ENCODE measurements at regions not wholly inside any gene's neighbourhood (a gene's known extent, or its start where the extent isn't known, plus 50 kb on each side); places are given as distances from the start of the nearest gene placed in this dataset.
A peak's percentile ranks its signal among the peaks of the same experiment; 100 is the strongest.

GRCh38 chr12:71218616-71219015 is 60.8 kb upstream of the TSPAN8 start:
- Histone ChIP-seq H2BK5ac (ENCODE audit: low read length) (no peak overlapping the region), H3K36me3 (ENCODE audit: control insufficient read depth, insufficient read depth, low read length) (no peaks in the 10 kb centered on the region), H4K8ac (ENCODE audit: low read depth, low read length) (no peak overlapping the region), H2AK5ac (ENCODE audit: low read length) (no peak overlapping the region), H3K27ac (ENCODE audit: low read depth, low read length) (no peak overlapping the region), H3K18ac (ENCODE audit: low read length) (peak overlapping the region; percentile 87), H3K23ac (ENCODE audit: low read length) (no peak overlapping the region), H3K56ac (ENCODE audit: low read length) (no peak overlapping the region), H2BK15ac (replicated peaks; ENCODE audit: low read depth) (no peak overlapping the region), H2BK120ac (ENCODE audit: low read depth, low read length) (no peak overlapping the region), H3K79me2 (ENCODE audit: control insufficient read depth, insufficient read depth, low read length) (no peaks in the 10 kb centered on the region), H3K4me1 (ENCODE audit: control insufficient read depth, low read depth, low read length) (no peaks in the 10 kb centered on the region), H3K27me3 (ENCODE audit: insufficient read depth, low read length, poor library complexity) (no peaks in the 10 kb centered on the region), H3K4me3 (ENCODE audit: low read length) (no peak overlapping the region), H3K79me1 (ENCODE audit: low read length) (no peaks in the 10 kb centered on the region), H3K9ac (ENCODE audit: low read length) (no peak overlapping the region), H3K4ac (ENCODE audit: low read depth, low read length) (no peak overlapping the region), H4K5ac (ENCODE audit: low read length) (no peak overlapping the region), H3K4me2 (ENCODE audit: low read length) (no peak overlapping the region)
- DNase-seq: no peak
- no CpG with 5 or more reads among the region's 1 CpG for WGBS (ENCODE audit: extremely low coverage, insufficient coverage, low lambda C conversion rate)

- Histone ChIP-seq H3K36me3 (ENCODE audit: control insufficient read depth, insufficient read depth, low read length) (no peaks in the 10 kb centered on the region), H3K9ac (ENCODE audit: low read length) (no peak overlapping the region), H4K8ac (ENCODE audit: low read depth, low read length) (no peak overlapping the region), H3K56ac (ENCODE audit: low read length) (peak overlapping the region; percentile 34), H4K5ac (ENCODE audit: low read length) (no peak overlapping the region), H3K4me2 (ENCODE audit: low read length) (no peak overlapping the region), H3K4me1 (ENCODE audit: control insufficient read depth, low read depth, low read length) (no peaks in the 10 kb centered on the region), H3K23ac (ENCODE audit: low read length) (no peak overlapping the region), H3K27ac (ENCODE audit: low read depth, low read length) (no peak overlapping the region), H3K4me3 (ENCODE audit: low read length) (no peak overlapping the region), H3K4ac (ENCODE audit: low read depth, low read length) (no peak overlapping the region), H2BK5ac (ENCODE audit: low read length) (no peak overlapping the region), H3K27me3 (ENCODE audit: insufficient read depth, low read length, poor library complexity) (no peaks in the 10 kb centered on the region), H3K18ac (ENCODE audit: low read length) (no peak overlapping the region), H3K79me2 (ENCODE audit: control insufficient read depth, insufficient read depth, low read length) (no peaks in the 10 kb centered on the region), H3K79me1 (ENCODE audit: low read length) (no peaks in the 10 kb centered on the region), H2BK120ac (ENCODE audit: low read depth, low read length) (no peak overlapping the region), H2AK5ac (ENCODE audit: low read length) (no peak overlapping the region), H2BK15ac (replicated peaks; ENCODE audit: low read depth) (no peak overlapping the region)
- WGBS (ENCODE audit: extremely low coverage, insufficient coverage, low lambda C conversion rate): no CpG with 5 or more reads among the region's 4 CpGs
- DNase-seq: peak; percentile 66
Measured at GRCh38 chr12:71216725-71217579, 59.2 kb upstream of the TSPAN8 start.

- Histone ChIP-seq H3K79me1 (ENCODE audit: low read length) (no peaks in the 10 kb centered on the region), H2BK120ac (ENCODE audit: low read depth, low read length) (peak overlapping the region; percentile 73), H2AK5ac (ENCODE audit: low read length) (no peak overlapping the region), H3K36me3 (ENCODE audit: control insufficient read depth, insufficient read depth, low read length) (no peaks in the 10 kb centered on the region), H2BK15ac (replicated peaks; ENCODE audit: low read depth) (no peak overlapping the region), H3K4me1 (ENCODE audit: control insufficient read depth, low read depth, low read length) (no peaks in the 10 kb centered on the region), H2BK5ac (ENCODE audit: low read length) (no peak overlapping the region), H3K27me3 (ENCODE audit: insufficient read depth, low read length, poor library complexity) (no peaks in the 10 kb centered on the region), H3K4me3 (ENCODE audit: low read length) (no peak overlapping the region), H3K4me2 (ENCODE audit: low read length) (no peak overlapping the region), H3K4ac (ENCODE audit: low read depth, low read length) (peak overlapping the region; percentile 70), H4K5ac (ENCODE audit: low read length) (no peak overlapping the region), H4K8ac (ENCODE audit: low read depth, low read length) (no peak overlapping the region), H3K23ac (ENCODE audit: low read length) (no peak overlapping the region), H3K18ac (ENCODE audit: low read length) (peak overlapping the region; percentile 75), H3K79me2 (ENCODE audit: control insufficient read depth, insufficient read depth, low read length) (no peaks in the 10 kb centered on the region), H3K27ac (ENCODE audit: low read depth, low read length) (peak overlapping the region; percentile 76), H3K9ac (ENCODE audit: low read length) (no peak overlapping the region), H3K56ac (ENCODE audit: low read length) (no peak overlapping the region)
- DNase-seq: peak; percentile 91
- WGBS (ENCODE audit: extremely low coverage, insufficient coverage, low lambda C conversion rate): no CpG with 5 or more reads among the region's 6 CpGs
Measured at GRCh38 chr12:71214511-71215285, 56.9 kb upstream of the TSPAN8 start.

GRCh38 chr12:71208053-71208685 is 50.4 kb upstream of the TSPAN8 start:
- H2BK5ac ChIP-seq (ENCODE audit: low read length): no peak overlapping the region
- no peak overlapping the region for H2AK5ac ChIP-seq (ENCODE audit: low read length)
- H3K56ac ChIP-seq (ENCODE audit: low read length): no peak overlapping the region
- H3K9ac ChIP-seq (ENCODE audit: low read length): no peak overlapping the region
- no peaks in the 10 kb centered on the region for H3K27me3 ChIP-seq (ENCODE audit: insufficient read depth, low read length, poor library complexity)
- H3K4ac ChIP-seq (ENCODE audit: low read depth, low read length): no peak overlapping the region
- H2BK15ac ChIP-seq (replicated peaks; ENCODE audit: low read depth): no peak overlapping the region
- no peak overlapping the region for H3K23ac ChIP-seq (ENCODE audit: low read length)
- no peak overlapping the region for H3K27ac ChIP-seq (ENCODE audit: low read depth, low read length)
- H4K5ac ChIP-seq (ENCODE audit: low read length): no peak overlapping the region
- no peak overlapping the region for H2BK120ac ChIP-seq (ENCODE audit: low read depth, low read length)
- H3K36me3 ChIP-seq (ENCODE audit: control insufficient read depth, insufficient read depth, low read length): no peaks in the 10 kb centered on the region
- no peak overlapping the region for H3K4me2 ChIP-seq (ENCODE audit: low read length)
- no peak overlapping the region for H4K8ac ChIP-seq (ENCODE audit: low read depth, low read length)
- H3K79me1 ChIP-seq (ENCODE audit: low read length): no peaks in the 10 kb centered on the region
- H3K4me3 ChIP-seq (ENCODE audit: low read length): no peak overlapping the region
- H3K79me2 ChIP-seq (ENCODE audit: control insufficient read depth, insufficient read depth, low read length): no peaks in the 10 kb centered on the region
- DNase-seq: peak; percentile 58
- no peaks in the 10 kb centered on the region for H3K4me1 ChIP-seq (ENCODE audit: control insufficient read depth, low read depth, low read length)
- H3K18ac ChIP-seq (ENCODE audit: low read length): no peak overlapping the region
- WGBS (ENCODE audit: extremely low coverage, insufficient coverage, low lambda C conversion rate): no CpG with 5 or more reads among the region's 1 CpG
